Stimulated activated CD4-positive, alpha-beta T cell treated with anti-CD3 and anti-CD28 coated beads, Interleukin-4, amount 100 ng/mL, for 4 hours (primary cell): ENCODE measurements at regions not wholly inside any gene's neighbourhood (a gene's known extent, or its start where the extent isn't known, plus 50 kb on each side); places are given as distances from the start of the nearest gene placed in this dataset.
"Not testable (repeated sequence)": the region's sequence is repeated elsewhere in the genome, so short reads cannot be mapped to it uniquely, and the experiment has no call there.

Experiments used
- DNase-seq, 2 experiments: peaks; one replicate each; pipeline ENCODE4 v3.0.0-alpha.2; 2020

DNA sequence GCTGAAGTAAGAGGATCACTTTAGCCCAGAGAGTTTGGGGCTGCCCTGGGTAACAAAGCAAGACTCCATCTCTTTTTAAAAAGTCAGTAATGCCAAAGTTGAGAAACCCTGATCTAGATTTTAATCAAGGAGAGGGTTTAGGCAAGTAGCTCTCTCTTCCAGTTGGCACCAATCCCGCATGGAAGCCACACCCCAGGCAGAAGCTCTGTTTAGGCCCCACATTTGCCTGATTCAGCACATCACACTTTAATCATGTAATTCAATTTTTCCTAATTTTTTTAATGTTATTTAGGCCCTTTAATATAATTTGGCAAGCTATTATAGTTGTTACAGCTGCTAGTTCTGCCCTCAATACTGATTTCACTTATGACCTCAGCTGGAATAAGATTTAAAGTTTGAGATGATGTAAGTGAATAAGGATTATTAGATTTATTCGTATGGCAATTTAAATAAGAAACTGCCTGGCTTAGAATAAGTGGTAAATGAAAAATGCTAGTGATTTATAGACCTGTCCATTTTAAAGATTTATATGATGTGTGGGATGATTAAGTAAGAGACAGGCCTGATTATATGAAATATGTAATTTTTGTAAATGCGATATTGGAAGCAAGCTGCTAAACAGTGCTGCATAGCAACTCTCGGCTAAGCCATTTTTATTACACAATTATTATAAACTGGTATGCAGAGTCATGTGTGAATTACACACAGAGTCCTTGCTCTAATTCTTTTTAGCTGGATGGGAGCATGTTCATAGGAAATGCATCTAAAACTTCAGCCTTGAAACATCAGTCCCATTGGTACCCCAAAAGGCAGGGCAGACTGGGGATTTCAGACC lies 80.2 kb upstream of the NFE2L3 start:
- DNase-seq, result no peak

DNA sequence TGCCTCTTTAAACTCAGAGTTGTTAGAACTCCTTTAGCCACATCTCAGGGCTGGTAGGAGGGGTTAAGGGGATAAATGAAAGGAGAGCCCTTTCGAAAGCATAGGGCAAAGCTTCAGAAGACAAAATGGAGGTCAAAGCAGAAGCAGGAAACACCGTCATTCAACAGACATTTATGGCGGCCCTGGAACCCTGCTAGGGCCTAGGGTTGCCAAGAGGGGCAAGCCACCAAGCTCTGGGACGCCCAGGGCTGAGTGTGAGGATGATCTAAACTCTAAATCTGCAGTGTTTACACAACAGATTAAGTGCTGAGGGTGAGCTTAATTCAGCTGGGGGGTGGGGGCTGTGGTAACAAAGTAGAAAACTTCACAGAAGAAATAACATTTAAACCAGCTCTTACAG lies 79.0 kb upstream of the NFE2L3 start:
- no peak for DNase-seq

DNA sequence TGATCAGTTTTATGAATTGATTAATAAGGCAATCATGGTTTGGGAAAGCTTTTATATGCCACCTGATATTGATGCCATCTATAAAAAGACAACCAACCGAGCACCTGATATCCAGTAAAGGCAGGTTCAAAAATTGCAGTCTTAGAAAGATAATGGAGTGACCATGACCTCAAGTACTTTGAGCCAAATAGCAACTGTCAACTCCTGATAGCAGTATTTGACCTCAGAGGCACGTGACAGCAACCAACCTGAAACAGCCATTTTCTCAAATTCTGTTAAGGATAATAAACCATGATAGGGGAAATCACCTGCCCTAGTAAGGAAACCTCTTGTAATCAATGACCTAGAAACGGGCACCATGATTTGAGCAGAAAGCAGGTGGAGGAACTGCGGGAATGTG lies 77.1 kb upstream of the NFE2L3 start:
- no peak for DNase-seq

DNA sequence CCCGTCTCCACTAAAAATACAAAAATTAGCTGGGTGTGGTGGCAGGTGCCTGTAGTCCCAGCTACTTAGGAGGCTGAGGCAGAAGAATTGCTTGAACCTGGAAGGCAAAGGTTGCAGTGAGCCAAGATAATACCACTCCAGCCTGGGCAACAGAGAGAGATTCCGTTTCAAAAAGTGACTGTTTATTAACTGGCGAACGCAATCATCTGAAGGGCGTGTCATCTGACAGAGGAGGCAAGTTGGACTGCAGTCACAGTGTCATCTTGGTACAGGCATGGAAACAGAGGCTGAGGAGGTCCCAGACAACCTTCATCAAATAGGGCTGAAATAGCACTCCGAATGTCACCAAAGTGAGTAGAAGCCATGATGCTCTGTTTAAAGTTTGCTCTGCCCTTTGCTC lies 75.3 kb upstream of the NFE2L3 start:
- DNase-seq, result no peak

DNA sequence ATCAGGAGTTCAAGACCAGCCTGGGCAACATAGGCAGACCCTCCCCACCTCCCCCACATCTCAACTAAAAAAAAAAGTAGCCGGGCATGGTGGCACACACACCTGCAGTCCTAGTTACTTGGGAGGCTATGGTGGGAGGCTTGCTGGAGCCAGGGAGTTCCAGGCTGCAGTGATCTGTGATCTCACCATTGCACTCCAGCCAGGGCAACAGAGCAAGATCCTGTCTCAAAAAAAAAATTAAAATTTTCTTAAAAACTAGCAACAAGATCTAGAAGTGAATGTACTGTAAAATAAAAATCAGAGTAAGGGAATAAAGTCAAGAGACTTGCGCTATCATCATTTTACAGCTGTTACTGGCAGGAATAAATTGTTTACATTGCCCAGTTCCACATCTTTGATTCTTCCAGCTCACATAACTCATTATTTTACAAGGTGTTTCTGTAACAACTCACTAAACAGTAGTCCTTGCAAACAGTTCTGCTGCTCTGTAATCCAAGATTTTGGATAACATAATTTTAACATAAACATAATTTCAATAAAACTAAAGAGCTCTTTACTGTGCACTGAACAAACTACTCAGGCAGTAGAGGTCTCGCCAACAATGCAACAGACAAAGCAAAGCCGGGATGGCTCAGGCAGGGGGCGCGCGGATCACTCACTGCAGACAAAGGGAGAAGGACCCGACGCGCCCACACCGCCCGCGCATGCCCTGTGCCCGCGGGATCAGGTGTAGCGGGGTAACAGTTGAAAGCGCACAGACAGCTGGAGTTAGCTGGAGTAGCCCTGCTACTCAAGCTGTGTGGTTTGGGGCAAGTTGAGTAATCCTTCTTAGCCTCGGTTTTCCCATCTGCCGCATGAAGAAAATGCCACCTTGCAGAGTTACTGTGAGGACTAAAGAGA lies 73.3 kb upstream of the NFE2L3 start:
- DNase-seq, result peak; percentile 78 to 81

- no peak for DNase-seq
Measured at GRCh38 chr7:26081638-26082037, 70.4 kb upstream of the NFE2L3 start.

DNA sequence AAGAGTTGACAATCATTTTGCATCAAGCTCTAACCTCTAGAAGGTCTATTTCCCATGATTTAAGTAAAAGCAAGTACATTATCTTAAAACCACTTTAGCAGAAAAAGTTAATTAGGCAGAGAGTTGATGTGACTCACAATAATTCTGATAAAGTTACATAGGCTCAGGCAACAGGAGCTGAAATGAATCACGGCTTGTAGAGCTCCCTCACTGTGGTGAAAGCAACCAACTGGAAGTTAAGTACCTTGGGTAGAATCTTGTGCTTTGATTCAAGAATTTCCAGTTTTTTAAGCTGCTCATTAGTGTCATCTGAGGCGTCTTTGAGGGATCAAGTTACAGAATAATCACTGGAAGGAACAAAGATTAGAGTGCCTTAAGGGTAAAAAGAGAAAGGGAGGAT lies 68.9 kb upstream of the NFE2L3 start:
- no peak for DNase-seq

GRCh38 chr7:26084418-26084817 lies 67.6 kb upstream of the NFE2L3 start:
- no peak for DNase-seq

DNA sequence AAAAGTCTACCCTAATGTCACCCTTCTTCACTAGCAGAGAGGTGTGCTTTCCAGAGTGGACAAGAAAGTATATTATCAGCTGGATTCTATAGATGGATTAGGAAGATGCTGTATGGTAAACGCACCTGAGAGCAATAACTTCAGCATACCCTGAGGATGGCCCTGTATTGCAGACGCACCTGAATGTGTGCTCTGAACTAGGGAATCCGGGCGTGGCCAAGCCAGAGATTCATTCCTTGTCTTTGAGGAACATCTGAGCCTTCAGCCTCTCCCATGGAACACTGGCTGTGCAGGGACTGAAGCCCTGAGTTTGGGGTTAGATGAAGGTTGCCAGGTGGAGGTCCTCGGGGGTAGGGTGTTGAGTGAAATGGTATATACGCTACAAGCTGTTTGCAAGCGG lies 66.2 kb upstream of the NFE2L3 start:
- DNase-seq, result no peak

DNA sequence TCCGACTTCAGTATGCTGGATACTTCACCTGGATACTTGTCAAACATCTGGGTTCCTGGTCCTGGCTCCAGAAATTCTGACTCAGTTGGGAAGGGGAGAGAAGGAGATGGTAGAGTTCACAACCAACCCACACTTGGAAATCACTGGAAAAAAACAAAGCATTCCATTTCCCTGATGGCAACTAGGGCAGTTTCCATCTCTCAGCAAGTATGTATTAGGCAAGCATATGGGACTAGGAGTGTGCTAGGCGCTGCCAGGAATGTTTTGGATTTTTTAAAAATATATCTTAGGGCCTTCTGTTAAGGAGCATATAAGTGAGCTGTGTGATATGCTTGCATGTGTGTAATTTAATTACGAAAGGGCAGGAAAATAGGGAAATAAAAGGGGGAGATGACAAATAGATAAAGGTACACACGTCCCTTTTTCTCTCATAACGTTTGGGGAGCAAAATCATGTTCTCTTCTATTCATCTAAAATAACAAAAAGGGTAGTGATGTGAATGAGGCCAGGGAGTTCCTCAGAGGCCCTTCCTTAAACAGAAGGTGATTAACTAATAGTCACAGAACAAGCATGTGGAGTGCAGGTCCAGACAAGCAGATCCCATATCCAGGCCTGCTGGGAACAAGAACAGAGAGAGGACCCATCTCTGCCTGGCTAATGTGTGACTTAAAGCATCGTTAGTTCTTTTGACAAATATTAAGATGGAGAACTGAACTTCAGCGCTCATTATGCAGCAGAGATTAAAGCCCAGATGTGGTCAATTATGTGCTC lies 64.5 kb upstream of the NFE2L3 start:
- DNase-seq, result no peak

DNA sequence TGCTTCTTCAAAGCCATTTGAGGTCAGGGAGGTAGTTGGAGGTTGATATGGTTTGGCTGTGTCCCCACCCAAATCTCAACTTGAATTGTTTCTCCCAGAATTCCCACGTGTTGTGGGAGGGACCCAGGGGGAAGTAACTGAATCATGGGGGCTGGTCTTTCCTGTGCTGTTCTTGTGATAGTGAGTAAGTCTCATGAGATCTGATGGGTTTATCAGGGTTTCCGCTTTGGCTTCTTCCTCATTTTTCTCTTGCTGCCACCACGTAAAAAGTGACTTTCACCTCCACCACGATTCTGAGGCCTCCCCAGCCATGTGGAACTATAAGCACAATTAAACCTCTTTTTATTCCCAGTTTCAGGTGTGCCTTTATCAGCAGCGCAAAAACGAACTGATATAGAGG lies 62.5 kb upstream of the NFE2L3 start:
- not testable (repeated sequence) for DNase-seq

DNA sequence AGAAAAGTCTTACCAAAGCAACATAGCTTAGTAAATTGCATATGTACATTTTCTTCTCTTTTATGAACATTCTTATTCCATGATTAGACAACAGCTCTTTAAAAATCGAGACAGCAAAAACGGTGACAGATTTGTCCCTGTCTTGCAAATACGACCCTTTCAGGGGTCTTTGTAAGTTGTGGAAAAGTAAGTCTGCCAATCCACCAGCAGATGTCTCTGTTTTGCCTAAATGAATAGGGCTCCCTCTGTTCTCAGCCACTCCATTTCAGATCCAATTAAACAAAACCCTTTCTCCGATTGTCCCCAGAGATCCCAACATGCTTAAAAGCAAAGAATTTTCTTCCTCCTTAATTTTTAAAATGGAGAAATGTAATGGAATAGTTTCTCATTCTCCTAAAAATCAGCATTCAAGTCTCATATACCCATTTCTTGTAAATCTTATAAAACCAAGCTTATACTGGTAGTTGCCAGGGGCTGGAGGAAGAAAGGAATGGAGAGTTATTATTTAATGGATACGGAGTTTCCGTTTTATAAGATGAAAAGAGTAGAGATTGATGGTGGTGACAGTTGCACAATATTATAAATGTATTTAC lies 61.0 kb upstream of the NFE2L3 start:
- no peak for DNase-seq

GRCh38 chr7:26091933-26092332 lies 60.1 kb upstream of the NFE2L3 start:
- DNase-seq, result no peak

GRCh38 chr7:26093023-26093422 lies 59.0 kb upstream of the NFE2L3 start:
- DNase-seq, result no peak

- DNase-seq, result no peak
Measured at GRCh38 chr7:26096136-26096535, 55.9 kb upstream of the NFE2L3 start.

- DNase-seq, result no peak
Measured at GRCh38 chr7:26097837-26098668, 53.9 kb upstream of the NFE2L3 start.

DNA sequence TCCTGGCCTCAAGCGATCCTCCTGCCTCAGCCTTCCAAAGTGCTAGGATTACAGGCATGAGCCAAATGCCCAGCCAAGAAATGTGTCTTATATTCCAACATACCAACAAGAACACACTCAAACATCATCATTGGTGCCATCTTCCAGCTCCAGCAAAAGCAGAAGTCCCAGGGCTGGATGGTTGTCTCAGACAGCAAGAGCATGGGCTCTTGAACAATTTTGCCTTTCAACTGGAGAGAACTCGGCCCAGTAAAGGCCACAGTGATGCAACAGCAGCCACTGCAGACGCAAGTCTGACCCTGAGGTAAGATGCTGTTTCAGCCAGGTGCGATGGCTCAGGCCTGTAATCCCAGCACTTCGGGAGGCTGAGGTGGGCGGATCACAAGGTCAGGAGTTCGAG lies 52.8 kb upstream of the NFE2L3 start:
- DNase-seq, result no peak

GRCh38 chr7:26100406-26101339 lies 51.3 kb upstream of the NFE2L3 start:
- DNase-seq, result no peak

GRCh38 chr7:26101361-26102151 lies 50.4 kb upstream of the NFE2L3 start:
- no peak for DNase-seq

GRCh38 chr7:26102176-26102575 lies 49.8 kb upstream of the NFE2L3 start:
- DNase-seq, result no peak
